Cardiac fibroblast (primary cell): ENCODE measurements at regions not wholly inside any gene's neighbourhood (a gene's known extent, or its start where the extent isn't known, plus 50 kb on each side); places are given as distances from the start of the nearest gene placed in this dataset.
A peak's percentile ranks its signal among the peaks of the same experiment; 100 is the strongest.

Experiments
- DNase-seq, 2 donors: peaks; one replicate each; pipeline versions ENCODE4 v3.0.0 to v3.0.0-alpha.2; 2010; ENCODE audit warnings: low read depth in 2 of 2
- H3K4me3 ChIP-seq, 2 donors: replicated peaks in 1 of 2; 1 replicate in 1 of 2; 2 replicates in 1 of 2; pipeline ENCODE4 v1.5.1; 2011; ENCODE audit warnings: low read depth in 2 of 2, low read length in 2 of 2, mild to moderate bottlenecking in 2 of 2, moderate library complexity in 1 of 2
- CTCF ChIP-seq: IDR thresholded peaks from one replicate; pipeline ENCODE4 v1.5.1; 2011; ENCODE audit warnings: low read depth, mild to moderate bottlenecking, low read length, inconsistent platforms

DNA sequence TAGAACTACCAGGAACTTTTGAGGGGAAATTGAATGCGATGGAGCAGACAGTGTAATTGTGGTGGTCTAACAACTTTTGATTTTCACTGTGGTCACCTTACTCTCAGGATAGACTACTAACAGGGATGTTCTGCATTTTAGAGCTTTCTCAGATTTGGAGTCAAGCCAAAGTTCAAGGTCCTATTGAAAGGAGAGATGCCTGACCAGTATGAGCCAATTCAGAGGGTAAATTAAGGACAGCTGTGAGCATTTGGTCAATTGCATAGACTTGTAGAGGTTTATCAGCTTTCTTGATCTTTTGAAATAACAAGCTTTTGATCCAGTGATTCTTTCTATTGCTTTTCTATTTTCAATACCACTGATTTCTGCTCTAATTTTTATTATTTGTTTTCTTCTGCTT, 1095.7 kb upstream of the CNTNAP5 start:
- TF ChIP-seq CTCF, result no peak
- no peak overlapping the region for H3K4me3 ChIP-seq
- no peak for DNase-seq

DNA sequence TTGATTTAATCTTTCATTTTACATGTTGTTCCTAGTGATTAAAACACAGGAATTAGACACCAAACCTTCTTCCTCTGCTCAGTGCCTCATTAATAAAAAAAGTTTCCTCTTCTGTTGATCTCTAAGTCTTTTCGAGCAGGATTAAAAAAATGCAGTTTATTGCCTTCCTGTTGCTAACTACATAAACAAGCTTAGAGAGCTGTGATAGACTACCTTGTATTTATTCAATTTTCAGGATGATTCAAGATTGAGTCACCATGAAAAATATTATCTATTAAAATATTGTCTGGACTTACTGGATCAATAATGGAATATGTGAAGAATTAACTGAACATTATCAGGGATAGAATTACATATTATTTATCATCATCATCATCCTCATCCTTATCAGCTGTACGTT, 1089.6 kb upstream of the CNTNAP5 start:
- no peak for DNase-seq

GRCh38 chr2:122939796-122940195, 1085.3 kb upstream of the CNTNAP5 start:
- no peak for DNase-seq
- TF ChIP-seq CTCF, result no peak
- no peak overlapping the region for H3K4me3 ChIP-seq

More for the DNA sequence above, 1089.6 kb upstream of the CNTNAP5 start:
- H3K4me3 ChIP-seq, result no peak overlapping the region
- TF ChIP-seq CTCF, result no peak

DNA sequence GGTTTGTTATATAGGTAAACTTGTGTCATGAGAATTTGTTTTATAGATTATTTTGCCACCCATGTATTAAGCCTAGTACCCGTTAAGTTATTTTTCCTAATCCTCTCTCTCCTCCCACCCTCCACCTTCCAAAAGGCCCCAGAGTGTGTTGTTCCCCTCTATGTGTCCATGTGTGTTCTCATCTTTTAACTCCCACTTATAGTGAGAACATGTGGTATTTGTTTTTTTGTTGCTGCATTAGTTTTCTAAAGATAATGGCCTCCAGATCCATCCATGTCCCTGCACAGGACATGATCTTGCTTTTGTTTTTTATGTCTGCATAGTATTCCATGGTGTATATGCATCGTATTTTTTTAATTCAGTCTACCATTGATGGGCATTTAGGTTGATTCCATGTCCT, 1075.6 kb upstream of the CNTNAP5 start:
- DNase-seq, result no peak
- TF ChIP-seq CTCF, result no peak
- no peak overlapping the region for H3K4me3 ChIP-seq

- TF ChIP-seq CTCF, result no peak
- peak; percentile 11 to 44 for DNase-seq
Measured at GRCh38 chr2:122955776-122956175, 1069.3 kb upstream of the CNTNAP5 start.

GRCh38 chr2:122960759-122961641, 1064.1 kb upstream of the CNTNAP5 start:
- peak; percentile 90 to 91 for DNase-seq
- H3K4me3 ChIP-seq, result no peak overlapping the region
- TF ChIP-seq CTCF, result peak; percentile 22

More at GRCh38 chr2:122955776-122956175, 1069.3 kb upstream of the CNTNAP5 start:
- H3K4me3 ChIP-seq, result no peak overlapping the region
